Loucy (cell line): ENCODE measurements at regions not wholly inside any gene's neighbourhood (a gene's known extent, or its start where the extent isn't known, plus 50 kb on each side); places are given as distances from the start of the nearest gene placed in this dataset.
"Not testable (repeated sequence)": the region's sequence is repeated elsewhere in the genome, so short reads cannot be mapped to it uniquely, and the experiment has no call there.

Experiments used
- CTCF ChIP-seq: fragments of 200-600 bp; sonication (generic); conservative IDR thresholded peaks from 2 replicates; pipeline ENCODE4 v1.5.1; 2014; ENCODE audit warnings: mild to moderate bottlenecking, antibody characterized with exemption, low read length
- EZH2phosphoT487 ChIP-seq: fragments of 200-600 bp; IDR thresholded peaks from 2 replicates; pipeline ENCODE4 v1.6.1; 2018; ENCODE audit warnings: antibody characterized with exemption, mild to moderate bottlenecking, moderate library complexity, borderline replicate concordance

- not testable (repeated sequence) for TF ChIP-seq CTCF, EZH2phosphoT487
Observed at GRCh38 chr17:62233822-62234481, 146.4 kb upstream of the EFCAB3 start.
